GM21737 (cell line): ENCODE measurements at regions not wholly inside any gene's neighbourhood (a gene's known extent, or its start where the extent isn't known, plus 50 kb on each side); places are given as distances from the start of the nearest gene placed in this dataset.
"Not testable (repeated sequence)": the region's sequence is repeated elsewhere in the genome, so short reads cannot be mapped to it uniquely, and the experiment has no call there.

Source experiments
- ATAC-seq: cut with Tn5 transposase; IDR thresholded peaks from one replicate; pipeline ENCODE4 v1.9.1; 2021; ENCODE audit warnings: mild to moderate bottlenecking, moderate library complexity; ENCODE audit not compliant: unreplicated experiment

- ATAC-seq, result no peak
These were observed 128.6 kb upstream of the BMPER start for GRCh38 chr7:33776788-33777187.

- ATAC-seq, result no peak
These were observed 127.1 kb upstream of the BMPER start for GRCh38 chr7:33778195-33778594.

GRCh38 chr7:33779216-33779615 is 126.1 kb upstream of the BMPER start:
- no peak for ATAC-seq

GRCh38 chr7:33781167-33781566 is 124.2 kb upstream of the BMPER start:
- ATAC-seq, result no peak

- no peak for ATAC-seq
These were observed 123.5 kb upstream of the BMPER start for GRCh38 chr7:33781796-33782195.

- no peak for ATAC-seq
These were observed 121.3 kb upstream of the BMPER start for GRCh38 chr7:33784000-33784399.

GRCh38 chr7:33788531-33788930 is 116.8 kb upstream of the BMPER start:
- ATAC-seq, result no peak

- no peak for ATAC-seq
These were observed 115.3 kb upstream of the BMPER start for GRCh38 chr7:33789871-33790630.

- no peak for ATAC-seq
These were observed 114.6 kb upstream of the BMPER start for GRCh38 chr7:33790746-33791145.

- no peak for ATAC-seq
These were observed 113.3 kb upstream of the BMPER start for GRCh38 chr7:33792041-33792440.

- ATAC-seq, result no peak
These were observed 112.7 kb upstream of the BMPER start for GRCh38 chr7:33792547-33793105.

GRCh38 chr7:33793616-33794015 is 111.7 kb upstream of the BMPER start:
- no peak for ATAC-seq

- no peak for ATAC-seq
These were observed 110.9 kb upstream of the BMPER start for GRCh38 chr7:33794419-33794818.

- no peak for ATAC-seq
These were observed 110.4 kb upstream of the BMPER start for GRCh38 chr7:33794959-33795358.

GRCh38 chr7:33796538-33796937 is 108.8 kb upstream of the BMPER start:
- ATAC-seq, result no peak

- ATAC-seq, result not testable (repeated sequence)
These were observed 107.8 kb upstream of the BMPER start for GRCh38 chr7:33797512-33797911.

GRCh38 chr7:33798686-33799325 is 106.5 kb upstream of the BMPER start:
- ATAC-seq, result no peak

- ATAC-seq, result no peak
These were observed 105.6 kb upstream of the BMPER start for GRCh38 chr7:33799766-33800165.

- ATAC-seq, result no peak
These were observed 102.7 kb upstream of the BMPER start for GRCh38 chr7:33802600-33802999.

- ATAC-seq, result no peak
These were observed 101.1 kb upstream of the BMPER start for GRCh38 chr7:33804140-33804660.

- no peak for ATAC-seq
These were observed 99.6 kb upstream of the BMPER start for GRCh38 chr7:33805630-33806233.
